ENCODE measurements at regions not wholly inside any gene's neighbourhood (a gene's known extent, or its start where the extent isn't known, plus 50 kb on each side); places are given as distances from the start of the nearest gene placed in this dataset.

DNA sequence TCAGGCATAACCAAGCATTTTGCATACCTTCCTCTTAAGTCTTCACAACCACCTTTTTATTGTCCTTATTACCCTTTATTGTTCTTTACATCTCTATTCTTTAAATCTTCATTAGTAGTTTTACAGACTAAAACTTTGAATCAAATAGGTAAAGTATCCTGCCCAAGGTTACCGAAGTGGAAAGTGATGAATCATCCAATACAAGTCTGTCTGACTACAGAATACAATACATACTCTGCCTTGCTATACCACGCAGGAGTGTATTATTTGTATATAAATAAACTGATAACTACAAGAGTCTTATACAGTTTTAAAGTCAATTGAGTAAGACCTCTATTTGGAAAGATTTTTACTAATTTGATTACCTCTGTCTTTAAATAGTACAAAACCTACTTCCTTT lies 196.0 kb downstream of the ZEB2 start:
- TF ChIP-seq, protein P1, sequence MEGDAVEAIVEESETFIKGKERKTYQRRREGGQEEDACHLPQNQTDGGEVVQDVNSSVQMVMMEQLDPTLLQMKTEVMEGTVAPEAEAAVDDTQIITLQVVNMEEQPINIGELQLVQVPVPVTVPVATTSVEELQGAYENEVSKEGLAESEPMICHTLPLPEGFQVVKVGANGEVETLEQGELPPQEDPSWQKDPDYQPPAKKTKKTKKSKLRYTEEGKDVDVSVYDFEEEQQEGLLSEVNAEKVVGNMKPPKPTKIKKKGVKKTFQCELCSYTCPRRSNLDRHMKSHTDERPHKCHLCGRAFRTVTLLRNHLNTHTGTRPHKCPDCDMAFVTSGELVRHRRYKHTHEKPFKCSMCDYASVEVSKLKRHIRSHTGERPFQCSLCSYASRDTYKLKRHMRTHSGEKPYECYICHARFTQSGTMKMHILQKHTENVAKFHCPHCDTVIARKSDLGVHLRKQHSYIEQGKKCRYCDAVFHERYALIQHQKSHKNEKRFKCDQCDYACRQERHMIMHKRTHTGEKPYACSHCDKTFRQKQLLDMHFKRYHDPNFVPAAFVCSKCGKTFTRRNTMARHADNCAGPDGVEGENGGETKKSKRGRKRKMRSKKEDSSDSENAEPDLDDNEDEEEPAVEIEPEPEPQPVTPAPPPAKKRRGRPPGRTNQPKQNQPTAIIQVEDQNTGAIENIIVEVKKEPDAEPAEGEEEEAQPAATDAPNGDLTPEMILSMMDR (IDR thresholded peaks at IDR 0.05), result no peak
- no peak for TF ChIP-seq EZH2 (IDR thresholded peaks at IDR 0.05; ENCODE audit: borderline replicate concordance, insufficient read depth, low read depth, low read length, poor library complexity, severe bottlenecking)
